Stimulated activated CD8-positive, alpha-beta memory T cell treated with anti-CD3 and anti-CD28 coated beads, Interleukin-12 subunit alpha, Interleukin-12 subunit beta, amount 100 ng/mL, for 4 hours (primary cell): ENCODE measurements at regions not wholly inside any gene's neighbourhood (a gene's known extent, or its start where the extent isn't known, plus 50 kb on each side); places are given as distances from the start of the nearest gene placed in this dataset.

ENCODE experiments used
- DNase-seq: peaks from one replicate; pipeline ENCODE4 v3.0.0-alpha.2; 2020; ENCODE audit warnings: low read depth

DNA sequence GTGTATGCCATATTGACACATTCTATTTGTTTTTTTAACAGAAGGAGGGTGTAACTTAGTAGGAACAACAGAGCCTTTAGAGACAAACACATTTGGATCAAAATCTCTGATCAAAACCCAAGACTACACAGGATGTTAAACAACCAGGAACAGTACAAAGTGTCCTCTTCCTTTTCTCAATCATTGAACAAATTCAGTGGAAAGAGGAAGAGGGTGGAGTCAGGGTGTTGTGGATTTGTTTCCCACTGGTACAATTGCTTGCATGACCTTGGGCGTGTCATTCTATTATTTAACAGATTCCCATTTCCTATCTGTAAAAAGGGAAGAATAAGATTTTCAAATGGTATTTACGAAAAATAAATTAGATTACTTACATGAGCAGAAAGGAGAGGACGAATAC is 1162.8 kb upstream of the PRKX start:
- no peak for DNase-seq

DNA sequence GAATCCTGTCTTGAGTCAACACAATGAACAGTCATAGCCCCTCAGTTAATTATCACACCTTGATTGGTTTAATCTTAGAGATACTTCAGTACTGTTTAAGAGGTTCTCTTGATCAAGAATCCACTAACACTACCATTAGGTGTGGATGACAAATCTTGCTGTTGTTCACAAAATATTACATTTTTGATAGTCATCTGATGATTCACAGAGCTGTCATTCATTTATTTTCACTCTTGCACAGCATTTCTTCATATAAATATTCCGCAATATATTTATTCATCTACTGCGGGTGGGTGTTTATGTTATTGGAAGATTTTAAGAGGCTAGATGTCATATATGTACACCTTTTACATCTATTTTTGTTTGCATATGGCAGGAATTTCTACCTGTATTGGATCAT is 1138.1 kb upstream of the PRKX start:
- no peak for DNase-seq

DNA sequence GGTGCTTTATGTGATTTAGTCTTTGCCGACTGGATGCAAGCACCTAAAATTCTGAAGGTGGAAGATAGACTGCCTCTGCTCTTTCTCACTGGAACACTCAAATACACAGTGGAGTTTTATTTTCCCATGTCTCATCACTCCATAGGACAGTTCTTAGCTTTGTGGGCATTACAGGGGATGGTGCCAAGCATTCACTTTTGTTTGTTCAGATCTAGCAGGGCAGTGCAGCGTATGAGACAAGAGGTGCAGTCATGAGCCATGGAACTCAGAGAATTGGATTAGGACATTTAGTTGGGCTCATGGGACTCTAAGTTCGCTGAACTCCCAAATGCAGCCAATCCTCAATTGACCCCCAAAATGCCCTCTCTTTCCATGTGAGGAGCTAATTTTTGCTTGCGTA is 1136.9 kb upstream of the PRKX start:
- no peak for DNase-seq

DNA sequence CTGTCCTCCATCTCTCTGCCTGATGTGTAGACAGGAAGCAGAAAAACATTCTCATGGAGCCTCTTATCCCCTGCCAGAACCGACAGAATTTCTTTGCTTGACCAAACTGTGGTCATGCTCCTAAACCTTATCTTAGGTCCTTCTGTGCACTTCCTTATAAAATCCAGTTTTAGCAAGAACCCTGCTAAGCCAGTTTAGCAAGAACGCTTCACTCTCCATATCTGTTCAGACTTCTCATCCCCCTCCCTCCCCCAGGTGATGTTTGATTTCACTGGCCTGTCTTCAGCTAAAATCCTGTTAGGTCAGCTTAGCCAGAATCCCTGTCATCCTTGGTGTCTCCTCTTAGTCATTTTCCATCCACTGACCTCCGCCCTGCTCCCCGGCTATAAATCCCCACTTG is 1130.9 kb upstream of the PRKX start:
- DNase-seq = no peak

DNA sequence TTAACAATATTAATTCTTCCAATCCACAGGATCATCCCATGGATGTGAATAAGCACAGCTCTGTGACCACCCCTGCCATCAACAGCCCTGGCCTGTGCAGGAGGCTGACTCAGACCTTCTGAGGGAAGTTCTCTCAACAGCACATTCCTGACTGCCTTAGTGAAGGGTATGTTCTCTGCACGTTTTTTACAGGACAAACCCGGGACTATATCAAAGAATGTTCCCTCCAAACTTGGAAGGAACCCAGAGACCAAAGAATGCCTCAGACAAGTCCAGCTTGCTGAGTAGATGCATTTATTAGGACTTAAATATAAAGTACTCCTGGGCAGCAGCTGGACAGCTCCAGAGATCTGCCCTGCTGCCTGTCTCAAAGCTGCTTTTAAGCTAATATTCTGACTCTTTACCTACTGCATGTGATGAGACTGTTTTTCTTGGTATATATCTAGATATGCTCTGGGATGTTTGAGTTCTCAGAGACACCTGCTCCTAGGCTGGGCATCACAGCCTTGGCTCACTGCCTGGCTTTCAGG is 1127.8 kb upstream of the PRKX start:
- no peak for DNase-seq

DNA sequence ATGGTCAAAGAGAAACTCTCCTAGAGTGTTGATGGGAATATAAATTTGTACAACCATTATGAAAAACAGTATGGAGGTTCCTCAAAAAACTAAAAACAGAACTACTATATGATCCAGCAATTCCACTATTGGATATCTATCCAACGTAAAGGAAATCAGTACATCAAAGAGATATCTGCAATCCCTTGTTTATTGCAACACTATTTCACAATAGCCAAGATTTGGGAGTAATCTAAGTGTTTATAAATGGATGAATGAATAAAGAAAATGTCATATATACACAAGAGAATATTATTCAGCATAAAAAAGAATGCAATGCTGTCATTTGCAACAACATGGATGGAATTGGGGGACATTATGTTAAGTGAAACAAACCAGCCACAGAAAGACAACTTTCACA is 1118.1 kb upstream of the PRKX start:
- DNase-seq = no peak

DNA sequence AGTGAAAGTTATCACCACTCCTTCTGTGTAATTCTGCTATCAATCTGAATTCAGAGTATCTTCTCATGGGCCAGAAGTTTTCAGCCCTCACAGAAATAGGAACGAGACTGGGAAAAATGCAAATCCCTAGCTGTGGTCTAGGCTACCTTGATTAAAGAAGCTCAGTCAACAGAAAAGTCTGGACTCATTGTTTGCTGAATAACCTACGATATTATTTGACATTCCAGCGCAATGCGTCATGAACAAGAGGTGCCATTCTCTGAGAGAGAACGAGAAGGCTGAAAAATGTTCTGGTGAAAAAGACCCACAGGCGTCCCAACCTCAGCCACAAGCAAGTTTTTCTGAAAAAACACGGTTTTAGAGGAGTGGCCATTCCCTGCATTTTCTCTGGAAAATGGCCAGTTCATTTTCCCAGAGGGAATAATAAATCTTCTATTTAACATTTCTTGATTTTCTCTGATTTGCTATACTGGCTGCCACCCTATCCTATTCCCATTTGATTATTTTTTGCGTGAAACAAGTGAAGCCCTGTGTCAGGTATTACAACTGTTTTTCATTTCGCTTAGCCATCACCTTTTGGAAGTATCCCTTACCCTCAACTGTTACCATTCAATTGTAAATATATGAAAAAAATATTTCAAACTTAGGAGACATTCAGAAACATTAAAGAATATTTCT is 1117.6 kb upstream of the PRKX start:
- no peak for DNase-seq

DNA sequence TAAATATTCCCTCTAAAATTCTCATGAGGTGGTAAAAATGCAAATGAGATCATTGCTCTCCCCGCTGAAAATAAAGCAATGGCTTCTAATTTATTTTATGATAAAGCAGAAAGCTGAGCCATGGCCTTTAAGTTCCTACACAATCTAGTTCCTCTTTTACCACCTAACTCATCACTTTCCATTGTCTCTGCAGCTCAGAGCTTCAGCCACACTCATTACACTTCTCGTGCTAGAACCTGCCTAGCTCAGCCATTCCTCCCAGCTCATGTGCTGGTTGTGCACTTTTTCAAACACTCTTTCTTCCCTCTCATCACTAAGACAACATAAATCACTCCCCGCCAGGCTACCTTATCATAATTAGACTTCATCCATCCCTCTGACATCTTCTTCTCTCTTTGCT is 1112.1 kb upstream of the PRKX start:
- DNase-seq = no peak

DNA sequence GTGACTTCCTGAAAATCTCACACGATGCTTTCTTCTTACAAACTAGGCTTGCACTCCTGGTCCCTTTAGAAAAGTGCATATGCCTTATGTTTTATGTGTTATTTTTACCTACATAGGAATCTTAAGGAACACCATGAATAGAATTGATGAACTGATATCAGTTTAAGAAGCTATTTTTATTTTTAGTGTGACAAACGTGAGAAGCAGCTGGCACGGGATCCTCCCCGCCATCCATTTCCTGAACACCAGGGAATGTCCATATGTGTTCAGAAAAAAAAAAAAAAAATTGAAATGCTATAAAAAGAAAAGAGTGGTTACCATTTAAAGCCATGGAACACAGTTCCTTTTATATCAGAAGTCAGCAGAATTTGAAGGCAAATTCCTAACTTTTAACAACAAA is 1096.1 kb upstream of the PRKX start:
- no peak for DNase-seq

DNA sequence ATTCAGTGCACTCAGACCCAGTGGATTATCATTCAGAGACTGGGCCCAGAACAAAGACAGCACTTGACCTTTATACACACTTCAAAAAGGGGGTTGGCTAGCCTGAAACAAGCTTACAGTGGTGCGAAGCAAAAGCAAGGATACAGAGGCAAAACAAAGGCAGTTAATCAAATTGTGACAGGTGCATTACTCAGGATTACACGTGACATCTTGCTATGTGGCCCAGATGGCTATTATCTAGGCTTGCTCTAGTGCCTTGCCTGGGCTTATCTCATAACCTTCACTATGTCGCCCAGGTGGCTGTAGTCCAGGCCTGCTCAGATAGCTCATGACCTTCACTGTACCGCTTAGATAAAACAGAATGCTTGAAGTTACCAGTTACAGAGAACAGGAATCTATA is 1092.1 kb upstream of the PRKX start:
- no peak for DNase-seq

DNA sequence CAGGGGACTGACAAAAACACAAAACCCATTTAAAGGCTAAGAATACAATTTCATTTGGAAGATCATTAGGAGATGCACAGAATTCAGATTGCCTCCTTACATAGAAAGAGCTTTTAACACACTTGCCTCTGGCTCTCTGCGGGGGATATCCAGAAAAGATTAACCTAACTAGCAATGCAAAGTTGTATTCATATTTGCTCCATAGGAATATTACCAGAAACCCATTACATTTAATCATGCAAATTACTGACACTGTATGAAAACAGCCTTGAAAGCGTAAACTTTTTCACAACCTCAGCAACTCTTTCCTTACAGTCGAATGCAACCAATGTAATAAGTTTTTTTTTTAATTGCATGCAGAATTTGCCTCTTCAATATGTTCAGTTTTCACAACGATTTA is 1087.3 kb upstream of the PRKX start:
- no peak for DNase-seq

DNA sequence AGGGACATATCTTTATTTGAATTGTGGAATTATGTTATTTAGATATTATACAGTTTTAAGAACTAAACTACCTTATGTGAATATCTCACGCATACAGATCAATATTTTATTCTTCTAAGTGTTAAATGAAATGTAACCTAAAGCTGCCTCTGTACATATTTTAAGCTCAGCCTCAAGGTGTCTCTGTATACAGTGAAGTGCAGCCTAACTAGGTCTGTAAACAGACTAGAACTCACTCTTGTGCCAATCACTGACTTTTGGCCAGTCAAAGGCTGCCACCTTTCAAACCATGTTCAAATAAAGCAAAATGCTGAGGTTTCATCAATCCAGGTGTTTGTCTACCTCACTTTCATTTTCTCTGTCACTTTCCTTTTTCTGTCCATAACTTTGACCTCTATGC is 1074.5 kb upstream of the PRKX start:
- DNase-seq = no peak

DNA sequence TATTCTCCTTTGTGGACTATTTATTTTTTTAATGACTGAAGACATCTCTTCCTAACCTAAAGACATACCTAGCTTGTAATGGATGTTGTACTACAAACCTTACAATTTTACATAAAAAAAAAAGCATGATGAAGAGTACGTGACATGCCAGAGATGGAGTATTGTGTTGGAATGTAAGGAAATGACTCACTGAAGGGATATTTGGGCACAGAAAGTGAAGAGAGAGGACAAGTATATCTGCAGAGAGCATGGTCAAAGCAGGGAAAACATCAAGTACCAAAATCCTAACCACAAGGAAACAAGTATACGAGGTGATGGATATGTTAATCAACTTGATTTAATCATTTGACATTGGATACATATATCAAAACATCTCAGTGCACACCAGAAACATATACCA is 1051.4 kb upstream of the PRKX start:
- no peak for DNase-seq

DNA sequence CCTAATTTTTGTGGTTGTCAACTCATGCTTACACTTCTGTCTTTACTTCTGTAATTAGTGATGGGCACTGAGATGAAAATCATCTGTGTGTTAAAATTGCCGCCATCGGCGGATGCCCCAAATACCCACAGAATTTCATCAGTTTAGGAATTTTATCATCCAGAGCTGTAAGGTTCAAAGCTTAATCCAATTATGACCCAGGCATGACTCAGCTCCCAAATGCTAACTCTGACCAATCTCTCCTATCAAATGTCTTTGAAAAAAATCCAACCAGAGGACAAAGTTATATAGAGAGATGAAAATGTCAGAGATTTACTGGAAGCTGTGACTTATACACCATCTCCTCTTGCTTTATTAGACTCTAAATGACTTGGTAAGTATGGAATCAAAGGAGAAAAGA is 1048.7 kb upstream of the PRKX start:
- no peak for DNase-seq

DNA sequence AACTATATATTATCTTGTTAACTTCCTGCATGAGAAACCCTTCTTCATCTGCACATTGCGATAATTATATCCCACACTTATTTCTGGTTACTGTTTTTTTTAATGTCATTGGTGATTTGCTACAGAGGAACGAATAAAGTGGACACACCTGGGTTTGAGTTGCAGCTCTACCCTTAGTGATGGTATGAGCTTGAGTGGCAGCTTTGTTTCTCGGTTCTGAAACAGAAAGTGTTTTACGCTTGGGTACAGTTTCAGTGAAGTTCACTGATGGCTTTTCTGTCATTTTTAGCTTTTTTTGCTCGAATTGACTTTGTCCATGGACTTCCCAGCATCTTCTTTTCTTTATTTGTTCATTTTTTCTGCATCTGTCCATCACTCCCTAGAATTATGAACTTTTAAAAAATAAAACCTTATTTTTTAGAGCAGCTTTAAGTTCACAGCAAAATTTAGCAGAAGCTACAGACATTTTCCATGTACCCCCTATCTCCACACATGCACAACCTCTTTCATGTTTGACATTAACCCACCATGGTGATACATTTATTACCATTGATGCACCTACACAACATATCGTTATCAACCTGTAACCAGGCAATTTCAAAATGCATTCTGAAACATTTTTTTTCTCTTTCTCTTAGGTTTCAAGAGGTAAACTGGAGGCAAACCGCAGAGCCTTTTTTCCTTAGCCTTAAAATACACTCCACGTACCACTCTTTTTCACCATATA is 1041.6 kb upstream of the PRKX start:
- DNase-seq = no peak

DNA sequence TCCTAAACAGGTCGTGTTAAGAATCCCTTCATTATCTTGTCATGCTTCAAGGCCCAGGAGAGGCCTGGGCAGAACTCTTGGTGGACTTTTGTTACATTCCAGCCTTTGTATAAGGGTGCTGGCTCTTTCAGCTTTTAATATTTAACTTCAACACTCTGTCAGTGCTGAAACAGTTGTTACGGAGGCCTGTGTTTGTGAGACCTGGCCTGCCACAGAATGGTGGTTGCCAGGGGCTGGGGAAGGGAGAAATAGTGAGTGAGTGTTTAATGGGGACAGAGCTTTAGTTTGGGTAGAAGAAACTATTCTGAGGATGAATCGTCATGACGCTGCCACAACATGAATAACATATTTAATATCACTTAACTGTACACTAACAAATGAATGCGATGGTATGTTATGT is 1027.6 kb upstream of the PRKX start:
- DNase-seq = no peak

DNA sequence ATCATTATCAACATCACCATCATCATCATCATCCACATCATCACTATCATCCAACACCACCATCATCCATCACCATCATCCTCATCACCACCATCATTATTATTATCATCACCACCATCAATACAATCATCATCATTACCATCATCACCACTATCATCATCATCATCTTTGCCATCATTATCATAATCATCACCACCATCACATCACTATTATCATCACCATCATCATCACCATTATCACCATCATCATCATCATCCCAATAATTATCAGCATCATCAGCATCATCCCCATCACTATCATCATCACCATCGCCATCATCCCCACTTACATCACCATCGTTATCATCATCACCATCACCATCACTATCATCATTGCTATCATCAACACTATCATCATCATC is 1021.9 kb upstream of the PRKX start:
- no peak for DNase-seq

DNA sequence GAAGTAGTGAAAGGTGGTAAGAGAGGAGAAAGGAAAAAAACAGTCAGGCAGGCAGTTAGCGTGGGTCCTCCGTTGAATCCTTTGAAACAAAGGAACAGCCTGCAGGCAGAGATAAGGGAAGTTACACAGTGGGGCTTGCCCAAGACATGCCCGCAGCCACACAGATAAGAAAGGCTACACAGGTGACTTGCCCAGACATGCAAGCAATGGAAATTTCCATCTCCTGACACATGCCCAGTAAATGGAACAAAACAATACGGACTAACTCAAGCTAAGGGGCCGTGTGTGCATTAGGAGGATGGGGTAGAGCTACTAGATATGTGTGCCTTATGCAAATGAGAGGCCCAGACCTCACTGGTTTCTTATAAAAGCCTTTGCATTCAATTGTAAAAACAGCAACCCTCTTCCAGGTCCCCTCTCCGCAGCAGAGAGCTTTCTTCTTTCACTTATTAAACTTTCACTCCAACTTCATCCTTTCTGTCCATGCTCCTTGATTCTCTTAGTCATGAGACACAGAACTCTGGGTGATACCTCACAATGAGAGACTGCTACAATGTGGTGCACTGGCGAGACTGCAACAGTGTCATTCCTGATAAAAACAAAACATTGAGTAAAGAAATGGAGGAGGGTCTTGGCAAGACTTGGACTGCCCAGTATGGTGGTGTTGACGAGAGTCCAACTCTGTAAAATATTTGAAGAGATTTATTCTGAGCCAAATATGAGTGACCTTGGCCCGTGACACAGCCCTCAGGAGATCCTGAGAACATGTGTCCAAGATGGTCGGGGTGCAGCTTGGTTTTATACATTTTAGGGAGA is 997.4 kb upstream of the PRKX start:
- DNase-seq = no peak

DNA sequence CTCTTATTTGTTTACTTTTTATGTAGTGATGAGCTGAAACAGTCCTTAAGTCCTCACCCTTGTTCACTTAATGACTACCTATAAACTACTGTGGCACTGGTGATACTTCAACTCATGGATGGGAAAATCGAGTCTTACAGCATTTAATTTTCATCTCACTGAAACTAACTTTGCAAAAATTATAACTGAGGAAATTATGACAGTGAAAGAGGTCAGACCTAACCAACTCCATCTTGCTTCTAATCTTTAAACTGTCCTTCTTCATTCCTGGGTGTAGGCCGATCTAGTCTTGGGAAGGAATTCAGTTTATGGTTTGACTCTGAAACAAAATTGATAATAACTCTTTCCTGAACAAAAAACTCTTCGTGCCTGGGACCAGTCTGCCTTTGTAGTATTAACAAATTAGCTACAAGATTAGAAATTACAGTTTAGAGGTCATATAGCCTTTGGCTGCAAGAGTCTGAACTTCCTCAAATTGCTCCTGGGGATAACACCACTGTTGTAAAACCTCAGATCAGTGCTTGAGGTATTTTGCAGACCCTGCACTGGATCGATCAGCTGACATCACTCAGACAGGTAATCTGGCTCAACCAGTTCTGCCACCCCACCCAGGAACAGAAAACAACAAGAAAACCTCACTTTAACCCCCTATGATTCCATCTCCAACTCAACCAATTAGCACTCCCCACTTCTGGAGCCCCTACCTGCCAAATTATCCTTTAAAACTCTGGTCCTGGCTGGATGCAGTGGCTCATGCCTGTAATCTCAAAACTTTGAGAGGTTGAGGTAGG is 995.7 kb upstream of the PRKX start:
- DNase-seq = no peak

DNA sequence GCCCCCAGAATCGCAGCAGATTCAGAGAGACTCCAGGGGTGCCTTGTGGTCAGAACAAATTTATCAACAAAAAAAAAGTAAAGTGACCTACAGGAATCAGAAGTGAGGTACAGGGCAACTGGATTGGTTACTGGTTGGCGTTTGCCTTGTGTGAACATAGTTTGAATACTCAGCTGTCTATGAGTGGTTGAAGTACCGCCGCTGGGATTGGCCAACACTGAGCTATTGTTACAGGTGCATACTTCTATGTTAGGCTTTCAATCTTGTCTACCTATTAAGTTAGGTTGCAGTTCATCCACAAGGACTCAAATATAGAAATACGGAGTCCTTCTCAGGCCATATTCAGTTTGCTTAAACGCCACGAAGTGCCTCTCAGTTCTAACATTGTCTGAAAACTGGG is 993.5 kb upstream of the PRKX start:
- DNase-seq = no peak

DNA sequence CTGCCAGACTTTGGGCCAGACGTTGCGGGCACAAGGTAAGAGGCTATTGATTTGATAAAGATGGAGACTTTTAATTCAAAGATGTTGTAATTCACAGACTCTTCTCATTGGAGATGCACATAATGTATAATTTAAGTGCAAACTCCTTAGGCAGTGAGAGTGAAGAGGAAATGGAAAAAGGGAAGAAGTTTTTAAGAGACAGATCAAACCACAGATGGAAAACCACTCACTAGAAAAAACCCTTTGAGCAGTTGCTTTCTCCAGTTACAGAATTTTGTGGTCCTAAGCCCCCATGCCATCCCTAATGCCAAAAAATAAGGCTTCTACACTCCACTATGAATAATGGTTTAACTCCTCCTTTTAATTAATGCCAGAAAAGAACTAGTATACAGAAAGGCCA is 977.1 kb upstream of the PRKX start:
- no peak for DNase-seq

DNA sequence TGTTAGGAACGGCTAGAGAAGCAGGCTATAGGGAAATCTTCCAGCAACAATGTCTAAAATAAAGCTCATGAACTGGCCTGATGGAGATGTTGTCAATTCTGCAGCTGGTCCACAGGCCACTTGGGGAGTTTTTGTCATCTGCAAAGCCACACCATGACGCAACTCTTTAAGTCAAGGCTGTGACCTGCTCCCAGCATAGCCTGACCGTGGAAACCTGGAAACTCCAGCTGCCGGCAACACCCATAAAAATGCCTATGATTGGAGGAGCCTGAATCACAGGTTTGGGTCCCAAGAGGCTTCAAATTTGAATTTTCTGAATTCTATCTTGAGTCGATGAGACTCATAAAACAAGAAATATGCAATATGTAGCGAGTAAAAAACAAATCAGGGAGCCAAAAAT is 969.2 kb upstream of the PRKX start:
- no peak for DNase-seq
